ENCODE measurements at regions not wholly inside any gene's neighbourhood (a gene's known extent, or its start where the extent isn't known, plus 50 kb on each side); places are given as distances from the start of the nearest gene placed in this dataset.

GRCh38 chr4:143076723-143077122, 108.0 kb upstream of the USP38 start:
- DNase-seq (ENCODE audit: low read depth), result no peak

- DNase-seq (ENCODE audit: low read depth), result no peak
Measured at GRCh38 chr4:143082701-143083100, 102.0 kb upstream of the USP38 start.

GRCh38 chr4:143083756-143084472, 100.8 kb upstream of the USP38 start:
- no peak for DNase-seq (ENCODE audit: low read depth)

- DNase-seq (ENCODE audit: low read depth), result no peak
Measured at GRCh38 chr4:143084566-143084965, 100.2 kb upstream of the USP38 start.

- DNase-seq (ENCODE audit: low read depth), result no peak
Measured at GRCh38 chr4:143085224-143085623, 99.5 kb upstream of the USP38 start.

GRCh38 chr4:143085659-143086058, 99.1 kb upstream of the USP38 start:
- no peak for DNase-seq (ENCODE audit: low read depth)

GRCh38 chr4:143089291-143089690, 95.4 kb upstream of the USP38 start:
- no peak for DNase-seq (ENCODE audit: low read depth)

GRCh38 chr4:143089847-143090246, 94.9 kb upstream of the USP38 start:
- DNase-seq (ENCODE audit: low read depth), result no peak

GRCh38 chr4:143091862-143092261, 92.9 kb upstream of the USP38 start:
- DNase-seq (ENCODE audit: low read depth), result no peak

- no peak for DNase-seq (ENCODE audit: low read depth)
Measured at GRCh38 chr4:143095447-143095846, 89.3 kb upstream of the USP38 start.

GRCh38 chr4:143097751-143098150, 87.0 kb upstream of the USP38 start:
- DNase-seq (ENCODE audit: low read depth), result no peak

GRCh38 chr4:143099693-143100092, 85.0 kb upstream of the USP38 start:
- no peak for DNase-seq (ENCODE audit: low read depth)

- DNase-seq (ENCODE audit: low read depth), result no peak
Measured at GRCh38 chr4:143109376-143109775, 75.3 kb upstream of the USP38 start.

GRCh38 chr4:143118663-143119062, 66.1 kb upstream of the USP38 start:
- no peak for DNase-seq (ENCODE audit: low read depth)

GRCh38 chr4:143127621-143128020, 57.1 kb upstream of the USP38 start:
- no peak for DNase-seq (ENCODE audit: low read depth)

- DNase-seq (ENCODE audit: low read depth), result no peak
Measured at GRCh38 chr4:143133977-143134376, 50.7 kb upstream of the USP38 start.
